ENCODE measurements at regions not wholly inside any gene's neighbourhood (a gene's known extent, or its start where the extent isn't known, plus 50 kb on each side); places are given as distances from the start of the nearest gene placed in this dataset.

GRCh38 chr3:103924544-103924943 lies 1442.2 kb upstream of the ALCAM start:
- DNase-seq (ENCODE audit: insufficient read length, low spot score): no peak
- no peak for FAIRE-seq

- no peak for DNase-seq (ENCODE audit: insufficient read length, low spot score)
- no peak for FAIRE-seq
Observed at GRCh38 chr3:103926936-103927335, 1439.8 kb upstream of the ALCAM start.

- no peak for DNase-seq (ENCODE audit: insufficient read length, low spot score)
- FAIRE-seq: no peak
Observed at GRCh38 chr3:103927896-103928295, 1438.8 kb upstream of the ALCAM start.

DNA sequence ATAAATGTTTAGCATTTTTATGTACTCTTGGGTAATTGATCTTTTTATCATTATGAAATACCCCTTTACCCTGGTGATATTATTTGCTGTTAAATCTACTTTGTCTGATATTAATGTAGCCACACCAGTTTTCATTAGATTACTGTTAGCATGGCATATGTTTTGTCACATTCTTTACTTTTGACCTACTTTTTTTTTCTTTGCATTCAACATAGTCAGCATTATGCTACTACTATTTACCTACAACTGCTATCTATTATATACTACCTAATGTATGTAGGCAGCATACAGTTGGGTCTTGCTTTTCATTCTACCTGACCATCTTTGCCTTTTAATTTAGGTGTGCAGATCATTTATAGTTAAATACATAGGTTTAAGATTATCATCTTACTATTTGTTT lies 1429.6 kb upstream of the ALCAM start:
- FAIRE-seq (no peak), DNase-seq (ENCODE audit: insufficient read length, low spot score) (no peak)

- no peak for FAIRE-seq
- DNase-seq (ENCODE audit: insufficient read length, low spot score): no peak
Observed at GRCh38 chr3:103947062-103947461, 1419.6 kb upstream of the ALCAM start.

- no peak for DNase-seq (ENCODE audit: insufficient read length, low spot score)
- no peak for FAIRE-seq
Observed at GRCh38 chr3:103949693-103950092, 1417.0 kb upstream of the ALCAM start.

DNA sequence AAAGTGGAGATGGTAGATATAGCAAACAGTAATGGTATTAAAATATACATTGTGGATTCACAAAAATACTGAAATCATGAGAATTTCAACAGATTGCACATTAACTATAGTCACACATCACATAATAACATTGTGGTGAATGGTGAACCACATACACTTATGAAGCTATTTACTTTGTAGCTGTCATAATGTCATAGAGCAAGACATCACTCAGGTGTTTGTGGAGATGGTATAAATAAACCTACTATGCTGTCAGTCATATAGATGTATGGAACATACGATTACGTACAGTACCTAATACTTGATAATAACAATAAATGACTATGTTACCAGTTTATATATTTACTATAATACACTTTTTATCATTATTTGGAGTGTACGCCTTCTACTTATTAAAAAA lies 1416.0 kb upstream of the ALCAM start:
- FAIRE-seq (no peak), DNase-seq (ENCODE audit: insufficient read length, low spot score) (no peak)

DNA sequence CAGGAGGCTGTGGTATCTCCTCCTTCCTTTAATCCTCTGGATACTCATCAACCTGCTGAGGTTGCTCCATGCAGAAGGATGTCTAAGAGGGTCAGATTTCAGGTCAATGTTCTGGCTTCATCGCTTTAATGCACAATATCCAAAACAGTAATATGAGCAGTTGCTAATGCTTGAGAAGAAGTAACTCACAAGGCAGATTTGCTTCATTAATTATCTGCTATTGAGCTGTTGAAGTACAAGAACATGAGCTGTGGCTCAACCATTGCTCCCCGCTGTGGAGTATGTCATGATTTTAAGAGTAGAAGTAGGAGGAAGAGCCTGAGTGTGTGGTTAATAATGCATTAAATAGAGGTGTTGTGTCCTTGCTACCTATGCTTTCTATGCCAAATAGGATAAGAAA lies 1412.9 kb upstream of the ALCAM start:
- no peak for DNase-seq (ENCODE audit: insufficient read length, low spot score)
- FAIRE-seq: no peak

DNA sequence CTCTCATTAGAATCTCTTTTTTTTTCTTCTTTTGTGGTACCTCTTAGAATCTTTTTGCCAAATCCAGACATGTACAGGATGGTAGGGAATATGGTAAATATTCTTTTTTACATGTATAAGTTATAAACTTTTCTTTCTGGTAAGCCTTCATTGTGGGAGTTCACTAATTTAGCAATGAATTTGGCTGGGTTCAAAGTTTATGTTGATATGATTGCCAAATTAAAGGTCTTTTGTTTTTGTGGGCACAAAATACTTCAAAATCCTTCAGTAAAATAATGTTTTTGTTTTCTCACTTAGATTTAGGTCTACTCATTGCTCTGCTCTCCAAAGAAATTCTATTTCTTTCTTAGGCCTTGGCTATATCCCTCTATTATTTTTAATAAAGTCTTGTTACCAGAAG lies 1405.9 kb upstream of the ALCAM start:
- FAIRE-seq (no peak), DNase-seq (ENCODE audit: insufficient read length, low spot score) (no peak)

- FAIRE-seq (no peak), DNase-seq (ENCODE audit: insufficient read length, low spot score) (no peak)
Observed at GRCh38 chr3:103963599-103963998, 1403.1 kb upstream of the ALCAM start.

DNA sequence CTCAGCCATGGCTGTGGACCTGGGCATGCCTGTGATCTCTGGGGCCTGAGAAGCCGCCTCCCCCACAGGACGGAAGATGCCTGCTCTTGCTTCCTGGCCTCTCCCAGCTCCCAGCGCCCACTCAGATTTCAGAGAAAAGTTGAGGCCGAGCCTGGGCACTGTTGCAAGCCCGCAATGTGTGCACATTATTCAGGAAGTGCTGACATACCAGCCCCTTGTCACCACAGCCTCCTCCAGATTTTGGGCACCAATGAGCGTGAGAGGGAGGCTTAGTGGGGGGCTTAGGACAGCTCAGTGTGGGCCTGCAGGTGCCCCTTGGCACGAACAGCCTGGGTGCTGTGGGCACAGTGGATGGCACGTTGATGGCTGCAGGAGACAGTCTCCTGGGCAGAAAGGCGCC lies 1400.9 kb upstream of the ALCAM start:
- no peak for DNase-seq (ENCODE audit: insufficient read length, low spot score)
- no peak for FAIRE-seq

- no peak for DNase-seq (ENCODE audit: insufficient read length, low spot score)
- no peak for FAIRE-seq
Observed at GRCh38 chr3:103966749-103967148, 1400.0 kb upstream of the ALCAM start.

DNA sequence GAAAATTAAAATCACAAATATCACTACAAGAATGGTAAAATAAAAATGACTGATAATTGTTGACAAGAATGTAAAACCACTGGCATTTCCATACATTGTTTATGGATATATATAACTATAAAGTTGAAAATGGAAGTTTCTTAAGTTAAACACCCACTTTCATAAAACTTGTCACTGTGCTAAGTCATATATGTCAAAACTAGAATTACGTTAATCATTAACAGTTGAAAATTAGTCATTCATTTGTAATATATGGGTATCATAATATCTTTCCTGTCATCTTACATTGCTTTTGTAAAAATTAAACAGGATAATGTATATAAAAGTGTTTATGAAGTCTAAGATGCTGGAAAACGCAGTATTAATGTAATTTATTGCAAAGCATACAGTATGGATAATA lies 1398.6 kb upstream of the ALCAM start:
- no peak for DNase-seq (ENCODE audit: insufficient read length, low spot score)
- no peak for FAIRE-seq

- FAIRE-seq (peak; percentile 85), DNase-seq (ENCODE audit: insufficient read length, low spot score) (peak; percentile 18)
Observed at GRCh38 chr3:103968751-103969150, 1398.0 kb upstream of the ALCAM start.

DNA sequence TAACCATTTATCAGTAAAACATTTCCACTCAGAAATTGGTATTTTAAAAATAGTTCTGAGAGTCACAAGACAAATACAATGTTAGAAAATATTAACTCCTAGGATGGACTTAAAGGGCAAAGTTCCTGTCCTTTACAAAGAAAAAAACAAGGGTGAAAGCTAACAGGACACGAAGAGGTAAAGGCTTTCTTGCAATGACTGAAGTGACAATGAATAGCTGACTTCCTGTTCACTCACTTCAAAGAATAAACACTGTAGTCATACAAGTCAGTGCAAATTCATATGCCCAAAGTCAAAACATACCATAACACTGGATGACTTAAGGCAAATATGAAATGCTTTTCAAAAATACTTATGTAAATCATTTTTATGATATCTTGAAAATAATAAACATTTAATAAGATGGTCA lies 1389.8 kb upstream of the ALCAM start:
- DNase-seq (ENCODE audit: insufficient read length, low spot score) (no peak), FAIRE-seq (peak; percentile 76)

DNA sequence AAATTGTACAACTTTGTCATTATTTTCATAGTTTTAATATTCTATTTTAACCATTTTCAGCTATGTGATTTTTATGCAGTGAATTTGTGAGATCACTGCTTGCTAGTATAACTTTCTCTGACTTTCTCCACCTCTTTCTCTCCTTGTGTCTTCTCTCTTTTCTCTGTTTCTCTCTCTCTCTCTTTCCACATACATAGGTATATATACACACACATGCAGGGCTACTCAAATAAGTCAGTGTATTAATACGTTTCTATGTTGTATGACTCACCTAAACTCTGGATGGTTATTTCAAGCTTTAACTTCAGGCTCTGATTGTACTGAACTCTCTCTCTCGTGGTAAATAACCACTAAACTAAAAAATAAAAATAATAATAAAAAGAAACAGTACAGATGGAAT lies 1389.3 kb upstream of the ALCAM start:
- FAIRE-seq (no peak), DNase-seq (ENCODE audit: insufficient read length, low spot score) (no peak)

DNA sequence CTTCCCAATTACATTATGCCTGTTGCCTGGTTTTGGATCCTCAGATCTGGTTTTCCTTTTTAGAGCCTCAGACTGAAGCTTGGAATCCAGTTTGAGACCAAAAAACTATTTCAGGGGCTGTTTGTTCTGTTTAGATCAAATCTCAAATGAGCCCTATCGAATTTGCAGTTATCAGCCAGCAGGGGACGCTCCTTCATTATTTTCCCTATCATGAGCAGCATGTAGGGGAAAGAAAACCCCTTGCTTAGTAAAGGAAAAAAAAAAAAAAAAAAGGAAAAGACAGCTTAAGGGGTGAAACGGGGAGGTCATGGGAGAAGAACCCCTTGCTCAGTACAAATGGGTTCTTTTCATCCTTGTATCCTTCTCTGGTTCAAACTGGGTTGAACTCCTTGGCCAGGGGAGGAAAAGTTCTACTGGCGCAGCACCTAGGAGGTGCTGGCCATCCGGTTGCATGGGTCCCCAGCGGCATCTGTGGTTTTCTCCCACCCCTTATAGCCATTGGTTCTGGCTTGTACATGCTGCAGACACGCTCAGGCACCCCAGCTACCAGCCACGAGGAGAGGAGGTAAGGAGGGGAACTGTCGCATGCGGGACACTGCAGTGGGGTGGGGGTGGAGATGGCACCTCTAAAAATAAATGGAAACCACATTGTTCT lies 1375.1 kb upstream of the ALCAM start:
- FAIRE-seq: no peak
- no peak for DNase-seq (ENCODE audit: insufficient read length, low spot score)

DNA sequence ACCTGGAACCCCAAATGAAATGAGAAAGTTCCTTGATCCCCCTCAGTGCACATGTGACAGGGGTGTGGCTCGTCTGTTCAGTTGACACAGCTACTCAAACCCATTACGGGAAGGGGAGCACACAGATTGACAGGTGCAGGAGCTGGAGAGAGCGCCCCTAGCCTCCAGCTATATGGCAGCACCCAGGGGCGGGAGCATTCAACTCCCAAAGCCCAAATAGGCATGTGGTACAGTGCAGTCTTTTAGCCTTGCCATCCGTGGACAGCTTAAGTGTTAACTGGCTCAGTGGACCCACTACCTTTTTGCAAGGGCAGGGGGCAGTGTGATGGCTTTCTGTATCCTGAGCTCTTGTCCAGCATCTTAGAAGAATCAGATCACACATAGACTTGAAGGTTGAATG lies 1374.2 kb upstream of the ALCAM start:
- DNase-seq (ENCODE audit: insufficient read length, low spot score): no peak
- no peak for FAIRE-seq

DNA sequence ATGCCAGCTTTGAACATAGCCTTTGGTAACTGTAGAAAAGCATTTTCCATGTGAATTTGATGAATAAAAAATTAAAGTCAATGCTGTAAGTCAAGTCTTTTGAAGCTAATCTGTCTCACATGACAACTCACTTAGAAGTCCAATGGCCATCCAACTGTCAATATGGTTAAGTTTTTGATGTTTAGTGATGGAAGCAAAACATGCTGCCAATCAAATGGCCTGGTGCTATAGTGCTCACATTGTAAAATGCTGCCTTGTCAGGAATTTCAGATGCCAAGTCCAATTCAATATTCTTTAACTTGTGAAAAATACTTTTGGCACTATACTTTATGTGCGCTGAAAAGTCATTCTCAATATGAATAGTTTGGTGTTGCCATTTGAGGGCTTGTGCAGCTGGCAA lies 1361.8 kb upstream of the ALCAM start:
- DNase-seq (ENCODE audit: insufficient read length, low spot score): no peak
- FAIRE-seq: no peak

GRCh38 chr3:104005815-104006214 lies 1360.9 kb upstream of the ALCAM start:
- FAIRE-seq (no peak), DNase-seq (ENCODE audit: insufficient read length, low spot score) (no peak)

DNA sequence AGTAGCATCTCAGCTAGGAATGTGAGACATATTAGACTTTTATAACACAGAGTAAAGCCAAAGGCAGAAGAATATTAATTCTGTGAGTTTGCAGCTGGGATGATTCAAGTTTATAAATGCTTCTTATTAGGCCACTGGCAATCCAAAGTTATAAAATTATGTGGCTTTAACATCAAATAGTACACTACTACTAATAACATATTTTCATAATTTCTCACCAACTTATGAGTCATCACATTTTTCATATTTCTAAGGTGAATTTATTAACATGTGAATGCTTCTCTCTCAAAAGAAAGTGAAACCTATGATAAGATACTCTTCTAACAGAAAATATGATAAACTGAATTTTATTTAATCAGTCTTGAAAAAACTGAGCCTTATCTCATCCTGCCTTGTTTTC lies 1348.2 kb upstream of the ALCAM start:
- FAIRE-seq (no peak), DNase-seq (ENCODE audit: insufficient read length, low spot score) (no peak)

DNA sequence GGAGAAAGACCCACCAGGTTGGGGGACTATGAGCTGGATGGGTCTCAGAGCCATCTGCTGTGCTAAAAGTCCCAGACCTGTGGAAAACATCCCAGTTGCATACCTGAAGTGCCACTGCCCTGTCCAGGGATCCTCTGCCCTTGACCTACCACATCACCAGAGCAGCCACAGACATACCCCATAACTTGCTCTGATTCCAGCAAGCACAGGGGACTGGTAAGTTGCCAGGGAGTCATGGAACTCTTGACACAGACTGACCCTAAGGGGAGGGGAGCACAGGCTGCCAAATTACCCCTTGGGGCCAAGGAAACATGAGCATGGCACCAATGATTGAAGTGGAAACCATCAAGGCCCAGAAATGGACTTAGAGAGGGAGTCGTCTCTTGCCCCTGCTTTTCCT lies 1335.1 kb upstream of the ALCAM start:
- DNase-seq (ENCODE audit: insufficient read length, low spot score): no peak
- FAIRE-seq: no peak

GRCh38 chr3:104032283-104032682 lies 1334.4 kb upstream of the ALCAM start:
- FAIRE-seq: no peak
- DNase-seq (ENCODE audit: insufficient read length, low spot score): no peak
